ELF-1 (cell line): ENCODE measurements at regions not wholly inside any gene's neighbourhood (a gene's known extent, or its start where the extent isn't known, plus 50 kb on each side); places are given as distances from the start of the nearest gene placed in this dataset.

Experiments used
- DNase-seq: peaks from one replicate; pipeline ENCODE4 v3.0.0-alpha.2; 2016; ENCODE audit warnings: low read depth, low spot score

GRCh38 chr17:17398188-17398942 is 78.4 kb upstream of the MED9 start:
- DNase-seq = no peak

GRCh38 chr17:17398943-17399926 is 77.6 kb upstream of the MED9 start:
- no peak for DNase-seq

DNA sequence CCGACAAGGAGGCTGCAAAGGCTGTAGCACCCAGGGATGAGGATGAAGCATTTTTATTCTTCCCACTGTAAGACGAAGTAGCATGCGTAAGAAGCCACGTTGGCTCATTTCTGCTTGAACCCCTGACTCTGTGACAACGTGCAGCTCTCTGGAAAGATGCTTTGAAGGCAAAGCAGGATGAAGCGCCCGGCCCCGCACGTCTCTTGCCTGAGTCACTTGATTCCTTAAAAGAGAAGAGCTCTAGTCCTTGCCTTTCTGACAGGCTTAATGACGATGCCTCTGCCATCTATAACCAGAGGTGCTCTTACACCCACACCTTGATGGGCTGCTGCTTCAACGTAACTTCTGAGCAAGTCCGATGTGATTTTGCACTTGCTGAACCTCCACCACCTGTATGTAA is 76.7 kb upstream of the MED9 start:
- DNase-seq = no peak

DNA sequence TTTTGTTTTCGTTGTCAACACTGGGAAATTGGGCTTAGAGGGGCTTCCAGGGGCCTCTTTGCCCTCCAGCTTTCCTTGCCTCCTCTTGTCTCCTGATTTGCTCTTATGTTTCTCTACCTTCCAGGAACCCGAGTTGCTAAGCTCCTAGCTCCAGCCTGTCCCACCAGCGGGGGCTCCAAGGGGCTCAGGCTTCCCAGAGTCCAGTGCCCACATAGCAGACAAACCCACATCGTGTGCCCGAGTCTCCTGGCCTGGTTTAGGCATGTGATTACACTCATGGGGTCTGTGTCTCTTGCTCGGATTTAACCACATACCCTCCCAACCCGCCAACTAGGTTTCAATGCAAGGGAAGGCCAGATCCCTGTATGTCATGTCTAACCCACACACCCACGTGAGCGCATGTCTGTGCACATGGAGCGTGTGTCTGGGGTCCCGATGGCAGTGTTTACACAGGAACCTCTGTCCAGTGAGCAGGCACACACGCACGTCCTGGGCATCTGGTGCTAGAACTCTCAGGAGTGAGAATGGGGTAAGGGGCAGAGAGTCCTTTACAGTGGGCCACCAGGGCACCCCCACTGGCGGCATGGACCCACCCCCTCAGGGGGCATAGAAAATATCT is 76.1 kb upstream of the MED9 start:
- DNase-seq = no peak

- DNase-seq = peak; percentile 67
These were observed 75.5 kb upstream of the MED9 start for GRCh38 chr17:17401271-17401781.

GRCh38 chr17:17402558-17402957 is 74.2 kb upstream of the MED9 start:
- DNase-seq = no peak

DNA sequence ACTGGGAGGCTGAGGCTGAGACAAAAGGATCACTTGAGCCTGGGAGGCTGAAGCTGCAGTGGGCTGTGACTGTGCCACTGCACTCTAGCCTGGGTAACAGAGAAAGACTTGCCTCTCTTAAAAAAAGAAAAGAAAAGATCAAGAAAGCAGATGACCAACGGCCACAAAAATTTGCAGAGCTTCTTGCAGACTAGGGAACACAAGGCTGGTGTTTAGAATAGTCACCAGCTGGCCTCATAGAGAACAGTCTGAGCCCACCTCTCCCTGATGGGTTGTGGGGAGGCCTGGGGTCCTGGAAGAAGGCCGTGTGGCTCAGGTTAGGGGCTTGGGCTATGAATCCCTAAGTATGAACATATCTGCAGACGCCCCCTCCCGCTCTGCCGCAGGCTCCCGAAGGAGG is 73.7 kb upstream of the MED9 start:
- no peak for DNase-seq

- no peak for DNase-seq
These were observed 72.8 kb upstream of the MED9 start for GRCh38 chr17:17403899-17404576.

GRCh38 chr17:17405673-17406072 is 71.1 kb upstream of the MED9 start:
- no peak for DNase-seq

- DNase-seq = no peak
These were observed 70.6 kb upstream of the MED9 start for GRCh38 chr17:17406225-17406624.

GRCh38 chr17:17408236-17408794 is 68.5 kb upstream of the MED9 start:
- DNase-seq = no peak

- no peak for DNase-seq
These were observed 66.4 kb upstream of the MED9 start for GRCh38 chr17:17410357-17410756.

DNA sequence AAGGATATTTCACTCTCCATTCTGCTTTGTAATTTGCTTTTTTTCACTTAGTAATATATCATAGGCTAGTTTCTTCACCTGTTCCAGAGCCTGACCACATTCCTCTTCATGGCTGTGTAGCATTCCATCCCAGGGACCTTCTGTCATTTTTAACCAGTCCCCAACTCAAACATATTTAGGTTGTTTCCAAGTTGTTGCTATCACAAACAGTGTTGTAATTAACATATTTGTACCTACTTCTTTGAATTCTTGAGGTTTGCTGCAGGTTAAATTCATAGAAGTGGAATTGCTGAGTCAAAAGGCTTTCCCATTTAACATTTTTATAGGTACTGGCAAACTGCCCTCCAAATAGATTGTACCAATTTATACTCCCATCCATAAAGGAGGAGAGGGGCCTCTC is 65.1 kb upstream of the MED9 start:
- DNase-seq = no peak

DNA sequence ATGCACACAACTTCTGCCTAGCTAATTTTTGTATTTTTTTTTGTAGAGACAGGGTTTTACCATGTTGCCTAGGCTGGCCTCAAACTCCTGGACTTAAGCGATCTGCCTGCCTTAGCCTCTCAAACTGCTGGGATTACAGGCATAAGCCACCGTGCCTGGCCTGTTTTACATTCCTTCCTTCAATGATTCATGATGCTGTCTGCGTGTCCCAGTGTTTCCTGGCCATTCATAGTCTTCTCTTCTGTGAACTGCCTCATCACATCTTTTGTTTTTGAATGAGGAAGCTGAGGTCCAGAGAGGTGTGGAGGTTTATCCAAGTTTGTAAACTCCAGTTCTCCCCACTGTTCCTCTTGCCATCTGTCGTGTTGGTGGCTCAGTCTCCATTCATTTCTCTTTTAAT is 64.5 kb upstream of the MED9 start:
- DNase-seq = no peak

GRCh38 chr17:17413215-17413792 is 63.5 kb upstream of the MED9 start:
- DNase-seq = no peak

GRCh38 chr17:17413821-17414220 is 63.0 kb upstream of the MED9 start:
- no peak for DNase-seq

DNA sequence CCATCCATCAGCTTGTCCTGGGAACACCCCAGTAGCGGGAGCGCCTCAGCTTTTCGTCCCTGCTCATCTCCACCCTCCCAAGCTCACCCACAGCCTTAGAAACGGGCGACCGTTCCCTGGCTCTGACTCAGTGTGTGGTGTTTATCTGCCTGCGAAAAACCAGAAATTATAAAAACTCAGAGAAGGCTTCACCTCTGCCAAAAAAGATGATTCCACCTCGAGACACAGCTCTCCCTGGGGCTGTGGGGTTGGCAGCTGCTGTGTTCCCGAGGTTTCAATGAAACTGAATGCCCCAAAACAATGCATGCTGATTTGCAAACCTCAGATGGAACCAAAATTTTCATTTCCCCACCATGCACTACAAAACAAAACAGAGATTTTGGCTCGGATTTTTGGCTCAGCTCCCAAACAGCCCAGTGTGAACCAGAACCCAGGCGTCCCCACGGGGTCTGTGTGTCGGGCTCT is 62.4 kb upstream of the MED9 start:
- no peak for DNase-seq

- DNase-seq = no peak
These were observed 61.8 kb upstream of the MED9 start for GRCh38 chr17:17415006-17415405.

GRCh38 chr17:17416007-17416399 is 60.8 kb upstream of the MED9 start:
- DNase-seq = peak; percentile 80
